ENCODE measurements at regions not wholly inside any gene's neighbourhood (a gene's known extent, or its start where the extent isn't known, plus 50 kb on each side); places are given as distances from the start of the nearest gene placed in this dataset.
"Not testable (repeated sequence)": the region's sequence is repeated elsewhere in the genome, so short reads cannot be mapped to it uniquely, and the experiment has no call there.

GRCh38 chr21:15932726-15933125 is 202.9 kb downstream of the USP25 start:
- intact Hi-C loops (cut with DNase I), result no loop called here

GRCh38 chr21:15935530-15935929 is 205.7 kb downstream of the USP25 start:
- intact Hi-C loops (cut with DNase I), result no loop called here
- DNase-seq, result no peak

More at GRCh38 chr21:15932726-15933125, 202.9 kb downstream of the USP25 start:
- DNase-seq, result no peak

- no peak for DNase-seq
- intact Hi-C loops (cut with DNase I), result no loop called here
Measured at GRCh38 chr21:15943009-15943666, 213.4 kb downstream of the USP25 start.

GRCh38 chr21:15947677-15948076 is 217.9 kb downstream of the USP25 start:
- intact Hi-C loops (cut with DNase I), result no loop called here
- DNase-seq, result no peak

GRCh38 chr21:15953551-15954116 is 223.9 kb downstream of the USP25 start:
- intact Hi-C loops (cut with DNase I), result no loop called here

GRCh38 chr21:15964236-15964855 is 234.6 kb downstream of the USP25 start:
- no peak for DNase-seq
- intact Hi-C loops (cut with DNase I), result no loop called here

More at GRCh38 chr21:15953551-15954116, 223.9 kb downstream of the USP25 start:
- DNase-seq, result no peak

GRCh38 chr21:15966231-15966630 is 236.4 kb downstream of the USP25 start:
- intact Hi-C loops (cut with DNase I), result no loop called here
- DNase-seq, result no peak

GRCh38 chr21:15966651-15967050 is 236.9 kb downstream of the USP25 start:
- intact Hi-C loops (cut with DNase I), result no loop called here

GRCh38 chr21:15967661-15968060 is 237.9 kb downstream of the USP25 start:
- intact Hi-C loops (cut with DNase I), result no loop called here
- no peak for DNase-seq

More at GRCh38 chr21:15966651-15967050, 236.9 kb downstream of the USP25 start:
- no peak for DNase-seq

- intact Hi-C loops (cut with DNase I), result no loop called here
- no peak for DNase-seq
Measured at GRCh38 chr21:15968776-15969310, 239.1 kb downstream of the USP25 start.

- DNase-seq, result no peak
- intact Hi-C loops (cut with DNase I), result no loop called here
Measured at GRCh38 chr21:15976807-15977206, 247.0 kb downstream of the USP25 start.

- intact Hi-C loops (cut with DNase I), result no loop called here
- DNase-seq, result no peak
Measured at GRCh38 chr21:15978215-15978738, 248.5 kb downstream of the USP25 start.

- DNase-seq; intact Hi-C loops (cut with DNase I): not testable (repeated sequence)
Measured at GRCh38 chr21:15979493-15979892, 249.7 kb downstream of the USP25 start.

GRCh38 chr21:15986277-15986676 is 256.5 kb downstream of the USP25 start:
- intact Hi-C loops (cut with DNase I), result no loop called here
- no peak for DNase-seq

- no peak for DNase-seq
- intact Hi-C loops (cut with DNase I), result no loop called here
Measured at GRCh38 chr21:15992171-15992570, 262.4 kb downstream of the USP25 start.

- intact Hi-C loops (cut with DNase I), result no loop called here
- DNase-seq, result no peak
Measured at GRCh38 chr21:15993951-15994350, 264.2 kb downstream of the USP25 start.

GRCh38 chr21:15999741-16000140 is 270.0 kb downstream of the USP25 start:
- intact Hi-C loops (cut with DNase I), result loop anchor here (5.0 kb wide), 2 partner anchors 73 to 333 kb away; no protein-coding TSS in a partner anchor

GRCh38 chr21:16002874-16003466 is 273.2 kb downstream of the USP25 start:
- DNase-seq, result no peak
- intact Hi-C loops (cut with DNase I), result loop anchor here (5.0 kb wide), 2 partner anchors 69 to 329 kb away; no protein-coding TSS in a partner anchor

More at GRCh38 chr21:15999741-16000140, 270.0 kb downstream of the USP25 start:
- no peak for DNase-seq

- no peak for DNase-seq
- intact Hi-C loops (cut with DNase I), result loop anchor here (5.0 kb wide), 2 partner anchors 68 to 328 kb away; no protein-coding TSS in a partner anchor
Measured at GRCh38 chr21:16004086-16004485, 274.3 kb downstream of the USP25 start.

- intact Hi-C loops (cut with DNase I), result loop anchor here (5.0 kb wide), 2 partner anchors 68 to 328 kb away; no protein-coding TSS in a partner anchor
- DNase-seq, result no peak
Measured at GRCh38 chr21:16004523-16004922, 274.7 kb downstream of the USP25 start.

- intact Hi-C loops (cut with DNase I), result no loop called here
- DNase-seq, result no peak
Measured at GRCh38 chr21:16005996-16006395, 276.2 kb downstream of the USP25 start.

Measured in posterior cingulate gyrus (tissue), 11 donors.